ENCODE measurements at regions not wholly inside any gene's neighbourhood (a gene's known extent, or its start where the extent isn't known, plus 50 kb on each side); places are given as distances from the start of the nearest gene placed in this dataset.

GRCh38 chr16:66190411-66190810 lies 176.1 kb upstream of the CDH5 start:
- Histone ChIP-seq H3K27ac (peak overlapping the region in 2 of 5 donors; percentile 14 to 28), H3K4me1 (peaks cover 0 to 6% (median 0%) of the 10 kb centered on the region in 4 donors), H3K4me3 (no peak overlapping the region), H3K27me3 (peaks cover 0 to 14% (median 0%) of the 10 kb centered on the region in 3 donors), H3K9me3 (no peaks in the 10 kb centered on the region), H3K36me3 (no peaks in the 10 kb centered on the region)
- WGBS, 5 donors: 47 to 67% (median 59%) methylated on average over 1 of the region's 1 CpG
- intact Hi-C loops (cut with DNase I; ENCODE audit: low total_unique reads): no loop called here
- no peak for TF ChIP-seq POLR2A (IDR thresholded peaks at IDR 0.05)
- DNase-seq: no peak

GRCh38 chr16:66189951-66190350 lies 176.5 kb upstream of the CDH5 start:
- Histone ChIP-seq H3K27ac (peak overlapping the region in 2 of 5 donors; percentile 49 to 61), H3K4me3 (no peak overlapping the region), H3K9me3 (no peaks in the 10 kb centered on the region), H3K27me3 (peaks cover 0 to 14% (median 0%) of the 10 kb centered on the region in 3 donors), H3K36me3 (no peaks in the 10 kb centered on the region), H3K4me1 (peaks cover 0 to 6% (median 0%) of the 10 kb centered on the region in 4 donors)
- DNase-seq: peak in 1 of 2 donors; percentile 30
- TF ChIP-seq POLR2AphosphoS5 (IDR thresholded peaks at IDR 0.05) (peak in 1 of 3 donors; percentile 20), EP300 (IDR thresholded peaks at IDR 0.05) (no peak)
- intact Hi-C loops (cut with DNase I; ENCODE audit: low total_unique reads): no loop called here
- 42 to 73% (median 65%) methylated on average over 4 of the region's 4 CpGs for WGBS, 5 donors

GRCh38 chr16:66188917-66189725 lies 177.4 kb upstream of the CDH5 start:
- no peak overlapping the region for H3K4me3 ChIP-seq
- no peaks in the 10 kb centered on the region for H3K36me3 ChIP-seq
- no peaks in the 10 kb centered on the region for H3K9me3 ChIP-seq
- intact Hi-C loops (cut with DNase I; ENCODE audit: low total_unique reads): no loop called here
- H3K27ac ChIP-seq: peak overlapping the region in 4 of 5 donors; percentile 7 to 61 (median 38)
- no peak for TF ChIP-seq POLR2A (IDR thresholded peaks at IDR 0.05)
- no peak for TF ChIP-seq EP300 (IDR thresholded peaks at IDR 0.05)
- TF ChIP-seq POLR2AphosphoS5 (IDR thresholded peaks at IDR 0.05): no peak
- TF ChIP-seq CTCF (IDR thresholded peaks at IDR 0.05): no peak
- WGBS, 5 donors: 53 to 67% (median 64%) methylated on average over 8 to 10 of the region's 10 CpGs
- H3K27me3 ChIP-seq: peaks cover 0 to 14% (median 0%) of the 10 kb centered on the region in 3 donors
- H3K4me1 ChIP-seq: peaks cover 0 to 6% (median 0%) of the 10 kb centered on the region in 4 donors
- peak in 1 of 2 donors; percentile 79 for DNase-seq

GRCh38 chr16:66186251-66186785 lies 180.2 kb upstream of the CDH5 start:
- H3K36me3 ChIP-seq: no peaks in the 10 kb centered on the region
- TF ChIP-seq POLR2AphosphoS5 (IDR thresholded peaks at IDR 0.05) (no peak), CTCF (IDR thresholded peaks at IDR 0.05) (no peak), EP300 (IDR thresholded peaks at IDR 0.05) (no peak), POLR2A (IDR thresholded peaks at IDR 0.05) (no peak)
- H3K27ac ChIP-seq: no peak overlapping the region
- no peak overlapping the region for H3K4me3 ChIP-seq
- intact Hi-C loops (cut with DNase I; ENCODE audit: low total_unique reads): no loop called here
- no peak for DNase-seq
- peaks cover 0 to 14% (median 0%) of the 10 kb centered on the region in 3 donors for H3K27me3 ChIP-seq
- H3K4me1 ChIP-seq: peaks cover 0 to 6% (median 0%) of the 10 kb centered on the region in 4 donors
- H3K9me3 ChIP-seq: no peaks in the 10 kb centered on the region
- 66 to 75% (median 68%) methylated on average over 4 of the region's 4 CpGs for whole genome bisulfite sequencing, 5 donors

GRCh38 chr16:66182592-66182991 lies 183.9 kb upstream of the CDH5 start:
- 72 to 84% (median 76%) methylated on average over 4 of the region's 4 CpGs for WGBS, 5 donors
- no peak for TF ChIP-seq EP300 (IDR thresholded peaks at IDR 0.05)
- no peak for TF ChIP-seq POLR2A (IDR thresholded peaks at IDR 0.05)
- TF ChIP-seq CTCF (IDR thresholded peaks at IDR 0.05): no peak
- TF ChIP-seq POLR2AphosphoS5 (IDR thresholded peaks at IDR 0.05): no peak
- Histone ChIP-seq H3K4me3 (no peak overlapping the region), H3K9me3 (peaks cover 0 to 6% (median 2%) of the 10 kb centered on the region in 4 donors), H3K4me1 (no peaks in the 10 kb centered on the region), H3K36me3 (no peaks in the 10 kb centered on the region), H3K27me3 (no peaks in the 10 kb centered on the region), H3K27ac (no peak overlapping the region)
- intact Hi-C loops (cut with DNase I; ENCODE audit: low total_unique reads): no loop called here
- DNase-seq: no peak
